HG03025 (cell line): ENCODE measurements at regions not wholly inside any gene's neighbourhood (a gene's known extent, or its start where the extent isn't known, plus 50 kb on each side); places are given as distances from the start of the nearest gene placed in this dataset.

Experiments used
- ATAC-seq: cut with Tn5 transposase; IDR thresholded peaks from one replicate; pipeline ENCODE4 v1.9.1; 2021; ENCODE audit warnings: mild to moderate bottlenecking, moderate library complexity; ENCODE audit not compliant: unreplicated experiment, low FRiP score

- ATAC-seq: no peak
Observed at GRCh38 chr12:124491310-124491709, 76.1 kb downstream of the NCOR2 start.

- ATAC-seq: no peak
Observed at GRCh38 chr12:124490584-124491305, 76.7 kb downstream of the NCOR2 start.

GRCh38 chr12:124489915-124490583 is 77.4 kb downstream of the NCOR2 start:
- ATAC-seq: no peak

- no peak for ATAC-seq
Observed at GRCh38 chr12:124489220-124489619, 78.2 kb downstream of the NCOR2 start.

GRCh38 chr12:124488520-124488919 is 78.9 kb downstream of the NCOR2 start:
- ATAC-seq: no peak

GRCh38 chr12:124487834-124488165 is 79.6 kb downstream of the NCOR2 start:
- no peak for ATAC-seq

GRCh38 chr12:124487066-124487833 is 80.2 kb downstream of the NCOR2 start:
- no peak for ATAC-seq

- no peak for ATAC-seq
Observed at GRCh38 chr12:124486346-124486963, 81.0 kb downstream of the NCOR2 start.

GRCh38 chr12:124485371-124485770 is 82.0 kb downstream of the NCOR2 start:
- ATAC-seq: no peak

- ATAC-seq: no peak
Observed at GRCh38 chr12:124484526-124484953, 82.9 kb downstream of the NCOR2 start.

- no peak for ATAC-seq
Observed at GRCh38 chr12:124484067-124484466, 83.3 kb downstream of the NCOR2 start.

GRCh38 chr12:124482901-124483799 is 84.3 kb downstream of the NCOR2 start:
- ATAC-seq: no peak

GRCh38 chr12:124482567-124482893 is 84.9 kb downstream of the NCOR2 start:
- no peak for ATAC-seq

GRCh38 chr12:124481772-124482566 is 85.4 kb downstream of the NCOR2 start:
- ATAC-seq: no peak

GRCh38 chr12:124481257-124481750 is 86.1 kb downstream of the NCOR2 start:
- no peak for ATAC-seq

- ATAC-seq: peak; percentile 63
Observed at GRCh38 chr12:124480469-124481256, 86.7 kb downstream of the NCOR2 start.

GRCh38 chr12:124479680-124480468 is 87.5 kb downstream of the NCOR2 start:
- peak; percentile 30 for ATAC-seq
